AG10803 (cell line): ENCODE measurements at regions not wholly inside any gene's neighbourhood (a gene's known extent, or its start where the extent isn't known, plus 50 kb on each side); places are given as distances from the start of the nearest gene placed in this dataset.

ENCODE experiments used
- DNase-seq: peaks from one replicate; pipeline ENCODE4 v3.0.0; 2010; ENCODE audit warnings: low read depth
- H3K4me3 ChIP-seq: 2 replicates; pipeline ENCODE4 v1.5.1; 2011; ENCODE audit warnings: mild to moderate bottlenecking, low read length, control low read depth
- TF ChIP-seq, protein P1 (sequence below): conservative IDR thresholded peaks from 2 replicates; pipeline ENCODE4 v1.5.1; 2011; ENCODE audit warnings: mild to moderate bottlenecking, low read length, control low read depth, inconsistent platforms

- TF ChIP-seq, protein P1, sequence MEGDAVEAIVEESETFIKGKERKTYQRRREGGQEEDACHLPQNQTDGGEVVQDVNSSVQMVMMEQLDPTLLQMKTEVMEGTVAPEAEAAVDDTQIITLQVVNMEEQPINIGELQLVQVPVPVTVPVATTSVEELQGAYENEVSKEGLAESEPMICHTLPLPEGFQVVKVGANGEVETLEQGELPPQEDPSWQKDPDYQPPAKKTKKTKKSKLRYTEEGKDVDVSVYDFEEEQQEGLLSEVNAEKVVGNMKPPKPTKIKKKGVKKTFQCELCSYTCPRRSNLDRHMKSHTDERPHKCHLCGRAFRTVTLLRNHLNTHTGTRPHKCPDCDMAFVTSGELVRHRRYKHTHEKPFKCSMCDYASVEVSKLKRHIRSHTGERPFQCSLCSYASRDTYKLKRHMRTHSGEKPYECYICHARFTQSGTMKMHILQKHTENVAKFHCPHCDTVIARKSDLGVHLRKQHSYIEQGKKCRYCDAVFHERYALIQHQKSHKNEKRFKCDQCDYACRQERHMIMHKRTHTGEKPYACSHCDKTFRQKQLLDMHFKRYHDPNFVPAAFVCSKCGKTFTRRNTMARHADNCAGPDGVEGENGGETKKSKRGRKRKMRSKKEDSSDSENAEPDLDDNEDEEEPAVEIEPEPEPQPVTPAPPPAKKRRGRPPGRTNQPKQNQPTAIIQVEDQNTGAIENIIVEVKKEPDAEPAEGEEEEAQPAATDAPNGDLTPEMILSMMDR: no peak
- no peak for DNase-seq
- H3K4me3 ChIP-seq: no peak overlapping the region
These were observed 986.4 kb downstream of the NLGN4X start for GRCh38 chrX:5242091-5242790.

- TF ChIP-seq, protein P1: no peak
- DNase-seq: no peak
- H3K4me3 ChIP-seq: no peak overlapping the region
These were observed 991.9 kb downstream of the NLGN4X start for GRCh38 chrX:5236749-5237148.

GRCh38 chrX:5236096-5236495 is 992.6 kb downstream of the NLGN4X start:
- no peak for DNase-seq
- no peak overlapping the region for H3K4me3 ChIP-seq
- TF ChIP-seq, protein P1: no peak

GRCh38 chrX:5233830-5234229 is 994.8 kb downstream of the NLGN4X start:
- no peak for DNase-seq
- TF ChIP-seq, protein P1: no peak
- H3K4me3 ChIP-seq: no peak overlapping the region

- no peak for DNase-seq
- H3K4me3 ChIP-seq: no peak overlapping the region
- TF ChIP-seq, protein P1: no peak
These were observed 1008.2 kb downstream of the NLGN4X start for GRCh38 chrX:5220421-5220820.

- TF ChIP-seq, protein P1: no peak
- no peak for DNase-seq
- H3K4me3 ChIP-seq: no peak overlapping the region
These were observed 1033.9 kb downstream of the NLGN4X start for GRCh38 chrX:5194806-5195205.

GRCh38 chrX:5180135-5180741 is 1048.4 kb downstream of the NLGN4X start:
- DNase-seq: no peak
- TF ChIP-seq, protein P1: no peak
- H3K4me3 ChIP-seq: no peak overlapping the region
